ENCODE measurements at regions not wholly inside any gene's neighbourhood (a gene's known extent, or its start where the extent isn't known, plus 50 kb on each side); places are given as distances from the start of the nearest gene placed in this dataset.

DNA sequence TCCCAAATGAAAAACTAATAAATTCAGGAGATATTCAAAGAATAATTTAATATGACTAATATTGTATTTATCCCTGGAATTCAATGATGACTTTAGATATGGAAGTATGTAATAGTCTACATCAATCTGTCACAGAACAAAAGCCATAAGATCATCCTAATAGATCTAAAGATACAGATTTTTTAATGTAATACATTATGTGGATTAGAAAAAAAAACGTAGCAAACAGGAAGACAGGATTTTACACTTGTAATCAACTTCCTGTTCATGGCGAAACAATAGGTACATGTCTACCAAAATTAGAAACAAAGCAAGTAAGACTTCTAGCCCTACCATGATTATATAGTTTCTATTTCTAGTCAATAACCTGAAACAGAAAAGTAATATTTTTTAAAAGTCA is 192.2 kb downstream of the TTC32 start:
- TF ChIP-seq, protein P1, sequence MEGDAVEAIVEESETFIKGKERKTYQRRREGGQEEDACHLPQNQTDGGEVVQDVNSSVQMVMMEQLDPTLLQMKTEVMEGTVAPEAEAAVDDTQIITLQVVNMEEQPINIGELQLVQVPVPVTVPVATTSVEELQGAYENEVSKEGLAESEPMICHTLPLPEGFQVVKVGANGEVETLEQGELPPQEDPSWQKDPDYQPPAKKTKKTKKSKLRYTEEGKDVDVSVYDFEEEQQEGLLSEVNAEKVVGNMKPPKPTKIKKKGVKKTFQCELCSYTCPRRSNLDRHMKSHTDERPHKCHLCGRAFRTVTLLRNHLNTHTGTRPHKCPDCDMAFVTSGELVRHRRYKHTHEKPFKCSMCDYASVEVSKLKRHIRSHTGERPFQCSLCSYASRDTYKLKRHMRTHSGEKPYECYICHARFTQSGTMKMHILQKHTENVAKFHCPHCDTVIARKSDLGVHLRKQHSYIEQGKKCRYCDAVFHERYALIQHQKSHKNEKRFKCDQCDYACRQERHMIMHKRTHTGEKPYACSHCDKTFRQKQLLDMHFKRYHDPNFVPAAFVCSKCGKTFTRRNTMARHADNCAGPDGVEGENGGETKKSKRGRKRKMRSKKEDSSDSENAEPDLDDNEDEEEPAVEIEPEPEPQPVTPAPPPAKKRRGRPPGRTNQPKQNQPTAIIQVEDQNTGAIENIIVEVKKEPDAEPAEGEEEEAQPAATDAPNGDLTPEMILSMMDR (IDR thresholded peaks at IDR 0.05): no peak
- no peak for TF ChIP-seq POLR2A (IDR thresholded peaks at IDR 0.05)
